Lower lobe of right lung (tissue), 2 donors: ENCODE measurements at regions not wholly inside any gene's neighbourhood (a gene's known extent, or its start where the extent isn't known, plus 50 kb on each side); places are given as distances from the start of the nearest gene placed in this dataset.

Source experiments
- ATAC-seq, 2 donors: fragments of 200-7000 bp; cut with Tn5 transposase; one replicate each; pipeline ENCODE4 v1.9.1; 2020 to 2022; ENCODE audit warnings: mild to moderate bottlenecking in 2 of 2, moderate library complexity in 2 of 2
- DNase-seq: peaks from one replicate; pipeline ENCODE4 v3.0.0-alpha.2; 2020
- H3K27ac ChIP-seq: fragments of 200-600 bp; one replicate; pipeline ENCODE4 v1.8.0; 2022
- H3K27me3 ChIP-seq: fragments of 200-600 bp; one replicate; pipeline ENCODE4 v1.8.0; 2022; ENCODE audit warnings: low read depth
- H3K36me3 ChIP-seq: fragments of 200-600 bp; one replicate; pipeline ENCODE4 v1.8.0; 2022; ENCODE audit warnings: mild to moderate bottlenecking
- H3K4me1 ChIP-seq: fragments of 200-600 bp; one replicate; pipeline ENCODE4 v1.8.0; 2022
- H3K4me3 ChIP-seq: fragments of 200-600 bp; one replicate; pipeline ENCODE4 v1.8.0; 2022; ENCODE audit warnings: mild to moderate bottlenecking
- H3K9me3 ChIP-seq: fragments of 200-600 bp; one replicate; pipeline ENCODE4 v1.8.0; 2022
- intact Hi-C: fragments of 100-400 bp; cut with DNase I; formaldehyde crosslinking; loops from one replicate; pipeline ENCODE4 v1.11.0; 2022
- TF ChIP-seq, protein P1 (sequence below): fragments of 200-600 bp; IDR thresholded peaks from one replicate; pipeline ENCODE4 v1.8.0; 2022; ENCODE audit warnings: antibody characterized with exemption, mild to moderate bottlenecking
- donor health status: DM: no; HTN: yes; CAD: no; lungs with severe emphysema.

DNA sequence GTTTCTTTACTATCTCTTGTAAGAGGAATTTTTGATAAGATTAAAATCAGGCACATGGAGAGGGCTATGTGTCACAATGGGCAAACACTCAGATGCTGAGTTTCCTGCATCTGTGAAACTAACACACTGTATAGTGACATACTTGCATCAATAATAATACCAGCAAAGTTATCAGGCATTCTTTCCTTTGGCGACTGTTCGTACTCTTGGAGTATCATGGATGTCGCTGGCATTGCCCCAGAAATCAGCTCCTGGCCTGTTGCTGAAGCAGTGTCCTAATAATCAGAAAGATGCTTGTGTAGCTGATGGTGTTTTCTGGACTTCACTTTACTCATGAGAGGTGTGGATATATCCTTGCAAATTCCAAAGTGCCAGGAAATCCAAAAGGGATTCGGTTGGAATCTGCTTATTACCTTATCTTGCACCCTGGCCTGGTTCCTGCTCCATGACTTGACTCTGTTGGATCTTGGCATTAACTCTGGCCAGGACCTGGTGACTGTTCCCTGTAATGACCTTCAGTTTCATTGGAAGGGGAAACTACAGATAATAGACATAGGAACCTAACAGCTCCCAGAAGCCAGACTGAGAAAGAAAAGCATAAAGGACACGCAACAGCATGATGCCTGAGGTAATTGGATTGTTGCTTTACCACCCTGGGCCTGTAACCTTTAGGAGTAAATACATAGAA, 762.5 kb upstream of the GRIA3 start:
- ATAC-seq: no peak
- Histone ChIP-seq H3K27ac (no peak overlapping the region), H3K4me3 (no peak overlapping the region)

DNA sequence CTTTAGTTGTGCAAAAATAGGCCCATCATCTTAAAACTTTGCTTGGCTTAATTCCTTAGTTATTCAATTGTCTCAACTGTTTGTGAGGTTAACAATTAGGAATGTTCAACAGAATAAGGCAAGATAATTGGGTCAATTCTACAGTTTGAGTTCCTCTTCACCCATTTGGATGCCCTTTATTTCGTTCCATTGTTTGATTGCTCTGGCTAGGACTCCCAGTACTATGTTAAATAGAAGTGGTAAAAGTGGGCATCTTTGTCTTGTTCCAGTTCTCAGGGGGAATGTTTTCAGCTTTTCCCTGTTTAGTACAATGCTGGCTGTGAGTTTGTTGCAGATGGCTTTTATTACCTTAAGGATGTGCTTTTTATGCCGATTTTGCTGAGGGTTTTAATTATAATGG, 761.5 kb upstream of the GRIA3 start:
- no peaks in the 10 kb centered on the region for H3K9me3 ChIP-seq
- DNase-seq: no peak
- H3K4me1 ChIP-seq: no peaks in the 10 kb centered on the region
- no peak overlapping the region for H3K4me3 ChIP-seq
- intact Hi-C loops: no loop called here
- no peak for ATAC-seq
- no peaks in the 10 kb centered on the region for H3K27me3 ChIP-seq
- H3K27ac ChIP-seq: no peak overlapping the region
- no peaks in the 10 kb centered on the region for H3K36me3 ChIP-seq
- TF ChIP-seq, protein P1, sequence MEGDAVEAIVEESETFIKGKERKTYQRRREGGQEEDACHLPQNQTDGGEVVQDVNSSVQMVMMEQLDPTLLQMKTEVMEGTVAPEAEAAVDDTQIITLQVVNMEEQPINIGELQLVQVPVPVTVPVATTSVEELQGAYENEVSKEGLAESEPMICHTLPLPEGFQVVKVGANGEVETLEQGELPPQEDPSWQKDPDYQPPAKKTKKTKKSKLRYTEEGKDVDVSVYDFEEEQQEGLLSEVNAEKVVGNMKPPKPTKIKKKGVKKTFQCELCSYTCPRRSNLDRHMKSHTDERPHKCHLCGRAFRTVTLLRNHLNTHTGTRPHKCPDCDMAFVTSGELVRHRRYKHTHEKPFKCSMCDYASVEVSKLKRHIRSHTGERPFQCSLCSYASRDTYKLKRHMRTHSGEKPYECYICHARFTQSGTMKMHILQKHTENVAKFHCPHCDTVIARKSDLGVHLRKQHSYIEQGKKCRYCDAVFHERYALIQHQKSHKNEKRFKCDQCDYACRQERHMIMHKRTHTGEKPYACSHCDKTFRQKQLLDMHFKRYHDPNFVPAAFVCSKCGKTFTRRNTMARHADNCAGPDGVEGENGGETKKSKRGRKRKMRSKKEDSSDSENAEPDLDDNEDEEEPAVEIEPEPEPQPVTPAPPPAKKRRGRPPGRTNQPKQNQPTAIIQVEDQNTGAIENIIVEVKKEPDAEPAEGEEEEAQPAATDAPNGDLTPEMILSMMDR: no peak

More for the DNA sequence above, 762.5 kb upstream of the GRIA3 start:
- Histone ChIP-seq H3K36me3 (no peaks in the 10 kb centered on the region), H3K4me1 (no peaks in the 10 kb centered on the region), H3K27me3 (no peaks in the 10 kb centered on the region), H3K9me3 (no peaks in the 10 kb centered on the region)
- DNase-seq: no peak
- intact Hi-C loops: no loop called here
- TF ChIP-seq, protein P1: no peak

DNA sequence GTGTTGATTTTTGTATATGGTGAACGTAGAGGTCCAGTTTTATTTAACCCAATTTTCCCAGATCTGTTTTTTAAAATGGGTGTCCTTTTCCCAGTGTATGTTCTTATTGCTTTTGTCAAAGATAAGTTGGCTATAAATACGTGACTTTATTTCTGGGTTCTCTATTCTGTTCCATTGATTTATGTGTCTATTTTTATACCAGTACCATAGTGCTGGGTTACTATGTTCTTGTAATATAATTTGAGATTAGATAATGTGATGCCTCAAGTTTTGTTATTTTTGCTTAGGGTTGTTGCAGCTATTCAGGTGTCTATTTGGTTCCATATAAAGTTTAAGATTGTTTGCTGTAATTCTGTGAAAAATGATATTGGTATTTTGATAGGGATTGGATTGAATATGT, 749.1 kb upstream of the GRIA3 start:
- intact Hi-C loops: no loop called here
- no peaks in the 10 kb centered on the region for H3K9me3 ChIP-seq
- H3K36me3 ChIP-seq: no peaks in the 10 kb centered on the region
- H3K4me3 ChIP-seq: no peak overlapping the region
- TF ChIP-seq, protein P1: no peak
- DNase-seq: no peak
- no peaks in the 10 kb centered on the region for H3K4me1 ChIP-seq
- no peaks in the 10 kb centered on the region for H3K27me3 ChIP-seq
- no peak overlapping the region for H3K27ac ChIP-seq
- ATAC-seq: no peak

DNA sequence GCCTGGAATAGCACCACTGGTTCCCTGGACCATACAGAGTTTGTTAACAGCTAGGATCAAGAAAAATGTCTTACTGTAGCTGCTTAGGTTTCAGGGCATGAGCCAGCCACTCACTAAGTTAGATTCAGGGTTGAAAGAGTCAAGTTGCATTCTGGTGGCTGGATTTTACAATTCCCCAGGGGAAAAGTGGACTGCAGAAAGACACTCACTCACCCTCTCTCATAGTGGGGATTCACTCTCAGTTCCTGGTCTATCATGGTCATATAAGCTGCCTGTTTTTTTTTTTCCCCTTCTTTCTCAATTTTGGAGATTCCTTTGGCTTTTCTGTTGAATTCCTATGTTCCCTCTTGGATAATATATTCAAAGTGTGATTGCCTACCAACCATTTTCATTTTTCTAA, 744.2 kb upstream of the GRIA3 start:
- DNase-seq (no peak), ATAC-seq (no peak)
- Histone ChIP-seq H3K27ac (no peak overlapping the region), H3K4me1 (no peaks in the 10 kb centered on the region), H3K36me3 (no peaks in the 10 kb centered on the region), H3K27me3 (no peaks in the 10 kb centered on the region), H3K9me3 (no peaks in the 10 kb centered on the region), H3K4me3 (no peak overlapping the region)
- TF ChIP-seq, protein P1: no peak
- intact Hi-C loops: no loop called here

DNA sequence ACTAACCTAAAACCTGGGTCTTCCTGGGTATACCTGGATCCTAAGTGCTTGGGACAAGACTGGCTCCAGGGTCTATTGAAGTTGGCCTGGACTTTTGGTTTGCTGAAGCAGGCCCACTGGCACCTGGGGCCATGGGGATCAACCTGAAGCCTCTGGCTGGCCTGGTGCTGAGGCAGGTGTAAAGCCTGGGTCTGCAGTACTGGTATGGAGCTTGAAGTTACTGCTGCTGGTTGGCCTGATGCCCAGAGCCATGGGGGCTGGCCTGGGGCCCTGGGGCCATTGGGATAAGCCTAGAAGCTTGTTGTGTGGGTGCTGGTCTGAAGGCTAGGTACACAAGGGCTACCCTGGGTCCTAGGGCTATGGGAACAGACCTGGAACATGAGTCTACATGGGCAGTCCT, 743.2 kb upstream of the GRIA3 start:
- Histone ChIP-seq H3K9me3 (no peaks in the 10 kb centered on the region), H3K36me3 (no peaks in the 10 kb centered on the region), H3K27me3 (no peaks in the 10 kb centered on the region), H3K27ac (no peak overlapping the region), H3K4me3 (no peak overlapping the region), H3K4me1 (no peaks in the 10 kb centered on the region)
- intact Hi-C loops: no loop called here
- DNase-seq (no peak), ATAC-seq (no peak)
- TF ChIP-seq, protein P1: no peak
